Stimulated activated CD4-positive, alpha-beta T cell treated with anti-CD3 and anti-CD28 coated beads, Interleukin-15, amount 100 ng/mL, for 24 hours (primary cell): ENCODE measurements at regions not wholly inside any gene's neighbourhood (a gene's known extent, or its start where the extent isn't known, plus 50 kb on each side); places are given as distances from the start of the nearest gene placed in this dataset.

Experiments used
- DNase-seq: peaks from one replicate; pipeline ENCODE4 v3.0.0-alpha.2; 2020

- no peak for DNase-seq
Measured at GRCh38 chr5:165781738-165782137, 2276.3 kb downstream of the MAT2B start.

- DNase-seq, result no peak
Measured at GRCh38 chr5:165783024-165783423, 2277.6 kb downstream of the MAT2B start.

- no peak for DNase-seq
Measured at GRCh38 chr5:165786073-165786472, 2280.7 kb downstream of the MAT2B start.

- DNase-seq, result no peak
Measured at GRCh38 chr5:165795073-165795472, 2289.7 kb downstream of the MAT2B start.

GRCh38 chr5:165805756-165806155, 2300.3 kb downstream of the MAT2B start:
- DNase-seq, result no peak

GRCh38 chr5:165808335-165808734, 2302.9 kb downstream of the MAT2B start:
- DNase-seq, result no peak

GRCh38 chr5:165809914-165810313, 2304.5 kb downstream of the MAT2B start:
- no peak for DNase-seq

GRCh38 chr5:165829504-165829903, 2324.1 kb downstream of the MAT2B start:
- DNase-seq, result no peak

GRCh38 chr5:165834891-165835290, 2329.5 kb downstream of the MAT2B start:
- DNase-seq, result no peak

- no peak for DNase-seq
Measured at GRCh38 chr5:165836046-165836445, 2330.6 kb downstream of the MAT2B start.

GRCh38 chr5:165837286-165837685, 2331.9 kb downstream of the MAT2B start:
- no peak for DNase-seq

GRCh38 chr5:165844571-165844970, 2339.2 kb downstream of the MAT2B start:
- DNase-seq, result no peak

GRCh38 chr5:165858118-165858517, 2352.7 kb downstream of the MAT2B start:
- no peak for DNase-seq

GRCh38 chr5:165859251-165859650, 2353.8 kb downstream of the MAT2B start:
- no peak for DNase-seq

- no peak for DNase-seq
Measured at GRCh38 chr5:165863239-165863638, 2357.8 kb downstream of the MAT2B start.

GRCh38 chr5:165871291-165871690, 2365.9 kb downstream of the MAT2B start:
- DNase-seq, result no peak

- no peak for DNase-seq
Measured at GRCh38 chr5:165874851-165875250, 2369.4 kb downstream of the MAT2B start.

GRCh38 chr5:165876538-165876937, 2371.1 kb downstream of the MAT2B start:
- no peak for DNase-seq

GRCh38 chr5:165877475-165877874, 2372.1 kb downstream of the MAT2B start:
- DNase-seq, result no peak

GRCh38 chr5:165881259-165881658, 2375.8 kb downstream of the MAT2B start:
- no peak for DNase-seq

GRCh38 chr5:165882099-165882498, 2376.7 kb downstream of the MAT2B start:
- DNase-seq, result no peak

GRCh38 chr5:165885623-165886350, 2380.4 kb downstream of the MAT2B start:
- DNase-seq, result no peak

GRCh38 chr5:165887147-165887546, 2381.7 kb downstream of the MAT2B start:
- no peak for DNase-seq

GRCh38 chr5:165892383-165892782, 2387.0 kb downstream of the MAT2B start:
- no peak for DNase-seq

- DNase-seq, result no peak
Measured at GRCh38 chr5:165894916-165895315, 2389.5 kb downstream of the MAT2B start.
